GM23248 (cell line): ENCODE measurements at regions not wholly inside any gene's neighbourhood (a gene's known extent, or its start where the extent isn't known, plus 50 kb on each side); places are given as distances from the start of the nearest gene placed in this dataset.
"Not testable (repeated sequence)": the region's sequence is repeated elsewhere in the genome, so short reads cannot be mapped to it uniquely, and the experiment has no call there.

Experiments
- DNase-seq: peaks from one replicate; pipeline ENCODE4 v3.0.0-alpha.2; 2015
- H2AFZ ChIP-seq: fragments of 200-600 bp; sonication (generic); 2 replicates; pipeline ENCODE4 v1.6.1; 2016; ENCODE audit warnings: antibody characterized with exemption
- H3F3A ChIP-seq: fragments of 200-600 bp; sonication (generic); 2 replicates; pipeline ENCODE4 v1.6.1; 2016; ENCODE audit warnings: mild to moderate bottlenecking, antibody characterized with exemption, mixed run types; ENCODE audit not compliant: insufficient read depth
- H3K27ac ChIP-seq: fragments of 200-600 bp; sonication (generic); 2 replicates; pipeline ENCODE4 v1.5.1; 2016; ENCODE audit warnings: mild to moderate bottlenecking
- H3K27me3 ChIP-seq: fragments of 200-600 bp; sonication (generic); replicated peaks from 2 replicates; pipeline ENCODE4 v1.6.1; 2016; ENCODE audit warnings: mild to moderate bottlenecking; ENCODE audit not compliant: insufficient read depth
- H3K36me3 ChIP-seq: fragments of 200-600 bp; sonication (generic); 2 replicates; pipeline ENCODE4 v1.6.1; 2016; ENCODE audit warnings: low read depth, mild to moderate bottlenecking
- H3K4me1 ChIP-seq: fragments of 200-600 bp; sonication (generic); 2 replicates; pipeline ENCODE4 v1.6.1; 2016; ENCODE audit warnings: mild to moderate bottlenecking; ENCODE audit not compliant: insufficient read depth
- H3K4me2 ChIP-seq: fragments of 200-600 bp; sonication (generic); one replicate; pipeline ENCODE4 v1.6.1; 2016; ENCODE audit warnings: mild to moderate bottlenecking; ENCODE audit not compliant: unreplicated experiment
- H3K4me3 ChIP-seq: fragments of 200-600 bp; sonication (generic); 2 replicates; pipeline ENCODE4 v1.5.1; 2016; ENCODE audit warnings: mild to moderate bottlenecking
- H3K79me2 ChIP-seq: fragments of 200-600 bp; sonication (generic); 2 replicates; pipeline ENCODE4 v1.6.1; 2016; ENCODE audit warnings: mild to moderate bottlenecking; ENCODE audit not compliant: insufficient read depth
- H3K9ac ChIP-seq: fragments of 200-600 bp; sonication (generic); 2 replicates; pipeline ENCODE4 v1.6.1; 2016; ENCODE audit warnings: mild to moderate bottlenecking
- H3K9me2 ChIP-seq: fragments of 200-600 bp; sonication (generic); 2 replicates; pipeline ENCODE4 v1.6.1; 2016; ENCODE audit warnings: mixed run types, mild to moderate bottlenecking, moderate library complexity; ENCODE audit not compliant: insufficient read depth
- H3K9me3 ChIP-seq: fragments of 200-600 bp; sonication (generic); one replicate; pipeline ENCODE4 v1.6.1; 2017; ENCODE audit warnings: low read depth
- H4K20me1 ChIP-seq: fragments of 200-600 bp; sonication (generic); 2 replicates; pipeline ENCODE4 v1.6.0; 2016; ENCODE audit not compliant: insufficient read depth
- WGBS, 2 experiments: methylation state at CpG; one replicate each; pipeline ENCODE4 v1.1.6; 2015 to 2017; ENCODE audit warnings: low lambda C conversion rate in 2 of 2, low coverage in 1 of 2; ENCODE audit errors: missing lambda C conversion rate in 2 of 2; 5-methylcytosine and 5-hydroxymethylcytosine counted together
- in situ Hi-C: fragments of 300-500 bp; cut with MboI; formaldehyde crosslinking; loops from 2 replicates; pipeline ENCODE4 v1.15.0; 2020

DNA sequence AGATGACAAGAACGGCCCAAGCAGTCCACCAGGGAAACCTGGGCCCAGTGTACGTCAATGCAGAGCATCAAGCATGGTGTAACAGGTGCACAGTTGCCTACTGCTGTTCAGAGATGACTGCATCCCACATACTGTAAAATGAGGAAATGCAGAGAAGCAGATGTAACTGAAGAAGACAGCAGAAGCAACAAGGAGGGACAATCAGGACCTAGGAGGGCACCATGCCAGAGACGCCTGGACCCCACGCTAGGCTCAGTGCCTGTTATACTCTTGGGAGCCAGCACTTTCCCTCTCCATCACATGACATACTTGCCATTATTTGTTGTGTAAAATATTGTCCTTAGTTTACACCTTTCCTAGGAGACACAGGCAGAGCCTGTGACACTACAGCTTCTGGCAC is 57.6 kb upstream of the ZNG1F start:
- H3K4me3 ChIP-seq, H2AFZ ChIP-seq, H3K4me1 ChIP-seq, H3K27me3 ChIP-seq, H3K9ac ChIP-seq, H3F3A ChIP-seq, DNase-seq, H3K9me3 ChIP-seq, in situ Hi-C loops, H3K4me2 ChIP-seq, H3K27ac ChIP-seq, H3K79me2 ChIP-seq, H4K20me1 ChIP-seq, H3K36me3 ChIP-seq, H3K9me2 ChIP-seq: not testable (repeated sequence)
- 17 to 21% methylated on average over 4 of the region's 4 CpGs for WGBS, 2 experiments
